Left colon (tissue), 2 donors: ENCODE measurements at regions not wholly inside any gene's neighbourhood (a gene's known extent, or its start where the extent isn't known, plus 50 kb on each side); places are given as distances from the start of the nearest gene placed in this dataset.
"Not testable (repeated sequence)": the region's sequence is repeated elsewhere in the genome, so short reads cannot be mapped to it uniquely, and the experiment has no call there.

Experiments used
- ATAC-seq: fragments of 200-7000 bp; cut with Tn5 transposase; one replicate; pipeline ENCODE4 v1.9.1; 2020; ENCODE audit warnings: mild to moderate bottlenecking, moderate library complexity
- DNase-seq, 2 donors: peaks; one replicate each; pipeline ENCODE4 v3.0.0-alpha.2; 2020
- intact Hi-C, 2 donors: fragments of 100-400 bp; cut with DNase I in 1 of 2; cut with micrococcal nuclease in 1 of 2; formaldehyde crosslinking; loops; one replicate each; pipeline versions ENCODE4 v1.11.2 to v1.14.0; 2022; cut with DNase I, micrococcal nuclease
- donor health status: DM: no; HTN: no; CAD: no.
- donor health status: DM: yes; HTN: yes; CAD: no.

DNA sequence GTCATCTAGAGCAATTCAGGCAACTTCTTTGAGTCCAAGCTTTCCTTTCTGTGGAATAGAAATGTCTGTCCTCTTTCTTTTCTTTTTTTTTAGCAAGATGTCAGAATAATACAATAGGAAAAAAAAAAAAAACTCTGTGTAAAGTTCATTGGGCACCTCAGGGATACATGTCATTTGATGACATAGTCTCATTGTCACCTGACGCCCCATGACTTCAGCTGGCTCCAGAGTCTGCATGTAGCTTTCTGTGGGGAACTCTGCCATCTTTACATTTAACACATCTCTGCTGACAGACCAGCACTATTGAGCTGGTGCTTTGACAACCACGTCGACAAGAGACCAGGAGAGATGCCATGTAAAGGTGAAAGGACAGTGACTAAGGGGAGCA, 172.5 kb upstream of the KLF7 start:
- intact Hi-C loops, result loop anchor here in 1 of 2 donors (10.0 kb wide), 1 partner anchor 163 kb away; no protein-coding TSS in a partner anchor
- ATAC-seq (no peak), DNase-seq (no peak)

DNA sequence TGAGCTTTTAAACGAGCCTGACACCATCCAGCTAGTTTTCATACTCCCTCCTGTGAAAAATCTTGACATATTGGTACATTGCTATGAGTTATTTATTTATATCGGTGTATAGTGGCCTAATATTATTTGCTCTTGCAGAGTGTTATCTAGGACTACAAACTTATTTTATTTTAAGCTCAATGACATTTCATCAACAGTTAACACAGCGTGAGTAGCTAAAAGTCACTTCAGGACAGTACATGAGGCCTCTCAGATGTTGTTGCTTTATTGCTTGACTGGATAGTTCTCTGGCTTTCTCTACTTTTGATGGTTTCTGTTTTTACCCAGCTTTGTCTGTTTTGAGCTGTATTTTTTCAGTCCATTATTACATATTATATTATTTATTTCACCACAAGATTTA, 172.9 kb upstream of the KLF7 start:
- no peak for DNase-seq
- ATAC-seq, result no peak
- intact Hi-C loops, result loop anchor here in 1 of 2 donors (10.0 kb wide), 1 partner anchor 164 kb away; no protein-coding TSS in a partner anchor

DNA sequence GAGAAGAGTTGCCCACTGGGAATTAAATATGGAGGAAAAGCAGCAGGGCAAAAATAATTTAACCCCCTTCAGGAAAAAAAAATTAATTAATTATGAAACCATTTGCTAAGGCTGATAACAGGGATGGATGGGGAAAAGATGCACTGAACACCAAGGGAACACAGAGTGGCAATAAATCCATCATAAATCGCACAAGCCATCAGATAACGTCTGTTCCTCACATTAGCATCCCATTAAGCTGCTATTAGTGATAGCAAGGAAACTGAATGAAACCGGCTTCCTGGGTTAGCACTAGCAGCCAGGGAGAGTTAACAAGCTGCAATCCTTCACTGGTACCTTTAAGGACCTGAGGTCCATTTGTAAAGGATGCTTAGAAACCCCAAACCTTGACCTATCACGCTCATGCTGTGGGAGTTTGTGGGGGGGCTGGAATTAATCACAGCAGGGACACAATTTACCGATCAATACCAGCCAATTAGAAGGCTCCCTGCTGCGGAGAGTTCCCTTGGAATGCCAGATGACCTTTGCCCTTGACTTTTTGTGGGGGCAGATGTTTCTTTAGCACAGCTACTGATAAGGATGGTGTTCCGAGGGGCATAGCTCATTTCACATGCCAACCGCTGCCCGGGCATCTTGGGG, 175.5 kb upstream of the KLF7 start:
- intact Hi-C loops, result no loop called here
- ATAC-seq, result no peak
- DNase-seq, result no peak

DNA sequence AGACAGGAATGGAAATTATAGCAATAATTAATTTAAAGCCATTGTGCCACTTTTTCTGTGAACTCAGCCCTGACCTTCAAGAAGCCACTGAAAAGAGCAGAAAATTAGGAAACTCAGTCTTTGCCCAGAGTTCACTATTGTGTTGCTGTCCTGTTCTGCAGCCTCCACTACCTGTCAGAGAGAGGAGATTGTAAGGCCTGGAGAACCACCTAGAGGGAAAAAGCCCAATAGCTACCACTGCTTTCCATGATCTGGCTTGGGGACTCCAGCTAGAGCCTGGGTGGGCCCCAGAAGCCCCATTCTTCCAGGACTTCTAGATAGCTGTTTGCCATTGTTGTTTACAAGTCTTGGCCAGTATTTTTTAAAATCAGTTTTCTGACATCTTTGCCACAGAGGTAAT, 176.1 kb upstream of the KLF7 start:
- no peak for ATAC-seq
- intact Hi-C loops, result no loop called here
- no peak for DNase-seq

DNA sequence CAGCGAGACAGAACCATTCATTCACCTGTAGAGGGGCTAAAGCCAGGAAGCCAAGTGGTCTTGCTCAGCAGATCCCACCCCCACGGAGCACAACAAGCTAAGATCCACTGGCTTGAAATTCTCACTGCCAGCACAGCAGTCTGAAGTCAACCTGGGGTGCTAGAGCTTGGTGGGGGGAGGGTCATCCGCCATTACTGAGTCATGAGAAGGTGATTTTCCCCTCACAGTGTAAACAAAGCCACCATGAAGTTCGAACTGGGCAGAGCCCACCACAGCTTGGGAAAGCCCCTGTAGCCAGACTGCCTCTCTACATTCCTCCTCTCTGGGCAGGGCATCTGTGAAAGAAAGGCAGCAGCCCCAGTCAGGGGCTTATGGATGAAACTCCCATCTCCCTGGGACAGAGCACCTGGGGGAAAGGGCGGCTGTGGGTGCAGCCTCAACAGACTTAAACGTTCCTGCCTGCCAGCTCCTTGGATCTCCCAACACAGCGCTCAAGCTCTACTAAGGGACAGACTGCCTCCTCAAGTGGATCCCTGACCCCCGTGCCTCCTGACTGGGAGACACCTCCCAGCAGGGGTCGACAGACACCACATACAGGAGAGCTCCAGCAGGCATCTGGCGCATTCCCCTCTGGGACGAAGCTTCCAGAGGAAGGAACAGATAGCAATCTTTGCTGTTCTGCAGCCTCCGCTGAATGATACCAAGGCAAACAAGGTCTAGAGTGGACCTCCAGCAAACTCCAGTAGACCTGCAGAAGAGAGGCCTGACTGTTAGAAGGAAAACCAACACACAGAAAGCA, 179.0 kb upstream of the KLF7 start:
- intact Hi-C loops, ATAC-seq: not testable (repeated sequence)

DNA sequence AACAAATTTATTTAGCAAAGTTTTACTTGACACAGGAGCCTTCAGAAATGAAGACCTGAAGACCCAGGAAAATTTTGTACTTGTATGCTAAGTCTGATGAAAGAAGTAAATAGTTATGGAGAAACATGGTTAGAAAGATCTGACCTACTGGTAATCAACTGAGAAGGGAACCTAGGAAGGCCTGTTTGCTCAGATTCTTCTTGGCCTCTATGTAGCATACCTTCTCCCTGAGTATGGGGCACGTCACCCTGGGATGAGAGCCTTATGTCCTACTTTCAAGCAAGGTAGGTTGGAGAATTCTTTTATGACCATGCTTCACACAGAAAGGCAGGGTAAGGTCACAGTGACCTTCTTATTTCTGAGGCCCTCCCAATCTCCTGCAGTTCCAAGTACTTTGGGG, 178.6 kb upstream of the CREB1 start:
- no peak for DNase-seq
- no peak for ATAC-seq
- intact Hi-C loops, result no loop called here

More for the DNA sequence above, 179.0 kb upstream of the KLF7 start:
- not testable (repeated sequence) for DNase-seq

DNA sequence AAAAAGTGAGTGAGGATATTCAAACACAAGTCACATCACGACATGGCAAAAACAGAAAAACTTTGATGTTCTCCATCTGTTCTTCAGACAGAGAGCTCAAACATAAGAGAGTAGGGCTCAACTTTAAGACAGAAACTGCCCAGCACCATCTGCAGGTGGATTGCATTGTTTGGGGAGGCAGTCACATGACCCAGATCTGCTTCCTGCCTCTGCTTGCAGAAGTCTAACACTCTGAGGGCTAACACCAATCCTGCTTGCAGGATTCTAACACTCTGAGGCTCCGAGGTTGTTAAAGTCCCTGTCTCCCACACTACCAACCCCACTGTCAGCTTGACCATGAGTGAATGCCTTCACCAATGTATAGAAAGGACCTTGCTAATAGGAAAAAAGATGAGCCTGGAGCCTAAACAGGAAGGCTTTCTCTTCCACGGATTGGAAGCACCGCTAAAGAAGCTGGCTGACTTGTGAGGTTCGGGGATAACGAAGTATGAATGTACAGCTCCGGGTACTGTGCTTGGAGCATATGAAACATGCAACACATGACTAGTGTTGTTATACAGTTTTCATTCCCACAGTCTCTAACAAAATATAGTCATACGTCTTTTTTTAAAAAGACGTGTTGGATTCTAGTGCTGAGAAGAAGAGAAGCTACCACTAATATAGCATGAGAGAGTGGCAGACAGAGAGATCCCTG, 176.6 kb upstream of the CREB1 start:
- DNase-seq (no peak), ATAC-seq (no peak)
- intact Hi-C loops, result no loop called here

DNA sequence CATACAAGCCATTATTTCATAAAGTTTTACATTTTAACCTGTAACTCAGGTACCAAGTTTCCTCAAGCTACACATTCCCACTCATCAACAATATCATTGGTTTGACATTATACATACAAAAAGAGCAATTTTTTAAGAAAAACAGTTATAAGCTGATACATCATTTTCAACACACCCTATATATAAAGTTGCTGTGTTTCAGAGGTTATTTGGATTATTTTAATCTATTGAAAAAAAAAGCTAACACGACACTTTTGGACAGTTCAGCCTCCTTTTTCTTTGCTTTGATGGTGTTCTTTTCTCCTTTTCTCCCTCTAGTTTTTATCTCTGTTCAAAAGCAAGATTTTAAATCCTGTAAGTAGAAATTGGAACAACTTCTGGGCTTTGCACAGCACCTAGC, 175.9 kb upstream of the CREB1 start:
- no peak for DNase-seq
- intact Hi-C loops, result no loop called here
- no peak for ATAC-seq

DNA sequence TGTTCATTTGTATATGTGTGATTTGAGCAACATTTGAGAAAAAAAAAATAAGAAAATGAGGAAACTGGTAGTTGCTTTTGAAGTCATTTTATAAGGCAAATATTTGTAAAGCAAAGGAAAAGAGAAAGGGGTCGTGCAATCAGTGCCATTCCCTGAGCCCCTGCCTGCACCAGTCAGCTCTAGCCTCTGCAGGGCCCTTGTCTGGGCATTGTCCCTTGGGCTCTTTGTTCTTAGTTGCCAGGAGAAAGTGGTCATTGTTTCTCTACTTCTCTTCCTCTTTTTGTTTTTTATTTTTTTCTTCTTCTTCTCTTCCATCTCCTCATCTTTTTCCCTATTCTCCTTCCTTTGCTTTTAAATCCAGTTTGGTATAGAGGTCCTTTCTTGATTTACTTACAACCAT, 175.3 kb upstream of the CREB1 start:
- DNase-seq (no peak), ATAC-seq (no peak)
- intact Hi-C loops, result no loop called here

DNA sequence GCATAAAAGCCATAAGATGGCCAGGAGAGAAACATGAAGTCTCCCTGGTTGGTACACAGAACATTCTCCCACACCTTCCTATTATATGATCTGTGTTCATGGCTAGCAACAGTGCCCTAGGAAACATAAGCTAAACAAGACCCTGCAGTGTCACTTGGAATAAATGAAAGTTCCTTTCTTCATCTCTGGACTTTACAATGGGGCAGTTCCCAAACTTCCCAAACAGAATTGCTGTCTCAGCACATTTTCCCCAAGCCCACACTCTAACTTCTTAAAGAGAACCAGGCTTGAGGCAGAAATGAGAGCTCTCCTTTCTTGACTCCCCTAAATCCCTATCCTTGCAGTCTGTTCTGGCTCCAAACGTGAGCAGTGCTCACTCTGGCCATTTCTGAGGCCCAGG, 173.2 kb upstream of the CREB1 start:
- no peak for ATAC-seq
- intact Hi-C loops, result no loop called here

DNA sequence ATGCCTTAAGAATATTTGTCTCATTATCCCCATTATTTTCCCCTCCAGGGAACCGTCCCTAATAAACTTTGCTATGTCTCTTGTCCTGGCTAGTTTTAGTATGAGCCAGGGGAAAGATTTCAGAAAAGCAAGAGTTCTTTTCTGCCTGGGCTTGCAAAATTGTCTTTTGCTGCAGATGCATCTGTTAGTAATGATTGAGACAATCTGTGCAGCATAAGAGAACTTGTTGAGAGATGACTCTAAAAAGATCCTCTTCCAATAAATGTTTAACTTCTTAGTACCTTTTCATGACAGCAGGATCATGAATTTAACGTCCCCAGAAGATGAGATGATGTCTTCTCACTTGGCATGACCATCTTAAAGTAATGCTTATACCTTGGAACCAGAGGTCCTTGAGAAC, 172.5 kb upstream of the CREB1 start:
- DNase-seq, result no peak
- intact Hi-C loops, result no loop called here
- no peak for ATAC-seq

More for the DNA sequence above, 173.2 kb upstream of the CREB1 start:
- no peak for DNase-seq

DNA sequence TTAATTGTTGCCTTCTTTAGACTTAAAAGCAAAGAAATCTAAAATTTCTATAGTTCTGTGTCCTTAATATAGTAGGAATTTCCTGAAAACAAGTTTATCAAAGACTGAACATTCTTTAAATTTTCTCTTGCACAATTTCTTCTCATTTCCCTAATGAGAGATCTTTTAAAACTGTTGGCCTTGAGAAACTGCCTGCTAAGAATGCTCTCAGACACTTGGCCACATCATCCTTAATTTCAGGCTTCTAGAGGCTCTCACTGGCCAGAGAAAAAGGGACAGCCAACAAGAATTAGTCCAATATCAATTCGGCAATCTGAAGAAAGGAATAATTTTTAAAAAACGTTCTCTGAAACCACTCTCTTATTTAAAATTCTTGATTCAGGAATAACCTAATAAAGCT, 167.0 kb upstream of the CREB1 start:
- DNase-seq (no peak), ATAC-seq (no peak)

DNA sequence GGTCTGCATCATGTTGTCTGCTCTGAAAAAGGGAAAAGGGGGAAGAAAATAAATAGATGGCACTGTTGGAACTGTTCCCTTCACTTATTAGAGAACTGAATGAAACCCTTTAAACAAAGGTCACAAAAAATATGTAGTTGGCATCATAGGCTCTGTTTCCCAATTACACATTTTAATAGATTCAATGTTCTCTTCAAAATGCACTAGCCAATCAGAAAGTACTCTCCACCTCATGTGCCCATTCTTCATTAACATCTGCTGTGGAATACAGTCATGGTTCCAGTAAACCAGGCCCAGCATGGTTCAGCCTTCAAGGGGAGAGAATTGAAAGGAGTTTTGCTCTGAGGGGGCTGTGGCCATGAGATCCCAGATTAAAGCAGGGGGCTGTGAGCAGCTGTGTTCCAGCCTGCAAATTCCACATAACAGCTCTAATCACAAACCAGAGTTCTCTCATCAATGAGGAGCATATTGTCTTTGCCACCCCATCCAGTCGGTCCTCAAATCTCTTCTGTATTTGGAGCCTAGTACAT, 165.9 kb upstream of the CREB1 start:
- DNase-seq (no peak), ATAC-seq (no peak)
- intact Hi-C loops, result no loop called here

More for the DNA sequence above, 167.0 kb upstream of the CREB1 start:
- intact Hi-C loops, result no loop called here

DNA sequence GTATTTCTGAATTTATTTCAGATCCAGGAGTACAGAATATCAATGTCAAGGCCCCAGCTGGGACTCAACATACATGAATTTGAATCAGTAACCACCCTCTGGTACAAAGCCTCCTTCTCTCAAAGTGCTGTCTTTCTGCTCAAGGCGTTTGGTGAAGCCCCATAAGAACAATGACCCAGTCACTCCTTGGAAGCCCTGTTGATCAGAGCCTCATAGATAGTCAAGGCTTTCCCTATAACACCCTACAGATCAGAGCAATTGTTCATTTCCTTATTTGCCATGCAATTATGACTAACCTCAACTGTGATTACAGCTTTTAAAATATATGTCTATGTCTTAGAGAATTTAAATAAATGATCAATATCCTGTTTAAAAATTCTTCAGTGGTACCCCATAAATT, 159.1 kb upstream of the CREB1 start:
- no peak for ATAC-seq
- no peak for DNase-seq
- intact Hi-C loops, result no loop called here

DNA sequence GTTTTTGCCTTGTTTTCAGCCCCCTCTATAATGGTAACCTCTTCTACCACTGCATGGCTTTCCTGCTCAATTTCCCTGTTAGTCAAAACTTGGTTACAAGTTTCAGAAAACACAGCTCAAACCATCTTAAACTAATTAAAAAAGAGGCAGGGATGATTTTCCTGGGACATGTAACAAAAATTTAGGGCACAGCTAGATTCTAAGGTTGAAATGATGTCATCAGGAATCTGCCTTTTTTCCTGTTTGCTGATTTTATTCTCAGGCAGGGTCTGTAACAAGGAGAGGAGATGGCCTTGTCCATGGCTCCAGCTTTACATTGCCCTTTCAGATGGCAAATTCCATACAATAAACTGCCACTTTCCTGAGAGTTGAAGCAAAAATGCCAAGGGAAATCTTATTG, 157.9 kb upstream of the CREB1 start:
- no peak for ATAC-seq
- DNase-seq, result no peak
- intact Hi-C loops, result no loop called here

DNA sequence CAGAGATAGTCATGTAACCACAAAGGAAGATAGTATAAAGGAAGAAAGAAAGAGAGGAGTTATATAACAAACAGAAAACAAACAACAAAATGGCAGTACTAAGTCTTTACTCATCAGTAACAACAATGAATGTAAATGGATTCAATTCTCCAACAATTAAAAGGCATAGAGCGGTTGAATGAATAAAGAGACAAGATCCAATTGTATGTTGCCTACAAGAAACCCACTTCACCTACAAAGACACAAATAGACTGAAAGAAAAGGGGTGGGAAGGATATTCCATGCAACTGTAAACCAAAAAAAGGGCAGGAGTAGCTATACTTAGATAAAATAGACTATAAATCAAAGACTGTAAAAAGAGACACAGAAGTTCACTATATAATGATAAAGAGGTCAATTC, 157.3 kb upstream of the CREB1 start:
- intact Hi-C loops, result no loop called here
- ATAC-seq, result no peak
- DNase-seq, result no peak

DNA sequence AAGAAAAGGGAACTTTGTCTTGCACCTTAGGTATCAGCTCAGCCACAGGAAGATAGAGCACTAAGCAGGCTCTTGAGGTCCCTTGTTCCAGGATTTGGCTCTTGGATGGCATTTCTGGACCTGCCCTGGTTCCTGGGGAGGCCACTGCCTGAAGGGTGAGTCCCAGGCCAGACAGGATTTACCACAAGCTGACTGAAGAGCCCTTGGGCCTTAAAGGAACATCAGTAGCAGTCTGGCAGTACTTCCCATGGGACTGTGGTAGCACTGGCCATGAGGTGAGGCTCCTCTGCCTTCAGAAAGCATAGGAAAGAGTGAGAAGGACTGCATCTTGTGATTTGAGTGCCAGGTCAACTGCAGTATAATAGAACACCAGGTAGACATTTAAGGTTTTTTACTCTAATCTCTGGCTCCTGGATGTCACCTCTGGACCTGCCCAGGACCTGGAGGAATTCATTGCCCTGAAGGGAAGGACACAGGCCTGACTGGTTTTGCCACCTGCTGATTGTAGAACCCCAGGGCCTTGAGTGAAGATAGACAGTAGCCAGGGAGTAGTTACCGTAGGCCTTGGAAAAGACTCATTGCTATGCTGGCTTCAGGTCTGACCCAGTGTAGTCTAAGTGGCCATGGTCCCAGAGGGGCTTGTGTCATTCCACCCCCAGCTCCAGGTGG, 154.4 kb upstream of the CREB1 start:
- no peak for DNase-seq
- intact Hi-C loops, result no loop called here
- no peak for ATAC-seq

DNA sequence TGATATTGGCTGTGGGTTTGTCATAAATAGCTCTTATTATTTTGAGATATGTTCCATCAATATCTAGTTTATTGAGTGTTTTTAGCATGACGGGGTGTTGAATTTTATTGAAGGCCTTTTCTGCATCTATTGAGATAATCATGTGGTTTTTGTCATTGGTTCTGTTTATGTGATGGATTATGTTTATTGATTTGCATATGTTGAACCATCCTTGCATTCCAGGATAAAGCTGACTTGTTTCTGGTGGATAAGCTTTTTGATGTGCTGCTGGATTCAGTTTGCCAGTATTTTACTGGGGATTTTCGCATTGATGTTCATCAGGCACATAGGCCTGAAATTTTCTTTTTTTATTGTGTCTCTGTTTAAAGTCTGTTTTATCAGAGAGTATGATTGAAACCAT, 151.1 kb upstream of the CREB1 start:
- ATAC-seq, intact Hi-C loops: not testable (repeated sequence)

DNA sequence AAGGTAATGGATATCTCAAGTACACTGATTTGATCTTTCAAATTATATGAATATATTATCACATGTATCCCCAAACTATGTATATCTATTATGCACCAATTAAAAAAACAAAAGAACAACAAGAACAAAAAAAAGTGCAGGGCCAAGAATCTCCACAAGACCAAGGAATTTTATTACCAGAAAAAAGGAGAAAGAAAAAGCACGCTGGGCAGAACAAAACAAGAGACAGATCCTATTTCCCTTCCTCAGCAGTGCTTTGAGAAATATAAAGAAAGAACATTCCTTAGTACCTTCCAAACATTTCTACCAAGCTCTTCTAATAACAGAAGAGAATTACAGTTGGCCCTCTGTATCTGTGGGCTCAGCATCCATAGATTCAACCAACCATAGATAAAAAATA, 144.7 kb upstream of the CREB1 start:
- intact Hi-C loops, result no loop called here
- no peak for ATAC-seq
- DNase-seq, result no peak

More for the DNA sequence above, 151.1 kb upstream of the CREB1 start:
- DNase-seq, result not testable (repeated sequence)
